ENCODE measurements at regions not wholly inside any gene's neighbourhood (a gene's known extent, or its start where the extent isn't known, plus 50 kb on each side); places are given as distances from the start of the nearest gene placed in this dataset.

DNA sequence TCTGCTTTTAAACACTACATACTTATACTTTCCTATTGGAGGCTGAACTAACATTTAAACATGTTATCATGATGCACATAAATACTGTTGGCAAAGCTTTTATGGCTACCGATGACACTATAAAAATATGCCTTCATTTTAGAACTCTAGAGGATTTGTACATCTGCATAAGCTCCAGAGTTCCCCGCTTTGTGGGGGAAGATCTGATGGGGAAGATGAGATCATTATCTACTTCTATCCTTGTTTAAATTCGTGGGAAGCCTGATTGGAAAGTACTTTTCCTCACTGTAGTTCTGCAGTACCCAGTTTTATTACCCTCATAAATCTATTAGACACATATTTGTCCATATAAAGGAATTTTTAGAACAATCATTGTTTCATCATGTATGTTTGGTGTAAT, 299.6 kb upstream of the ATP2B1 start:
- no peak overlapping the region for H2AFZ ChIP-seq (ENCODE audit: low read depth, low read length)
- no peak overlapping the region for H3K4me2 ChIP-seq (ENCODE audit: low read length)
- no peak overlapping the region for H3K9ac ChIP-seq (ENCODE audit: low read length)
- H4K20me1 ChIP-seq (ENCODE audit: insufficient read depth): no peaks in the 10 kb centered on the region
- no peaks in the 10 kb centered on the region for H3F3A ChIP-seq (ENCODE audit: insufficient read depth, low read length, poor library complexity, severe bottlenecking)
- no peaks in the 10 kb centered on the region for H3K27me3 ChIP-seq (ENCODE audit: insufficient read depth, low read depth, low read length)
- H3K9me2 ChIP-seq (ENCODE audit: insufficient read depth, low read length): no peaks in the 10 kb centered on the region
- TF ChIP-seq RAD21 (conservative IDR thresholded peaks at IDR 0.05): no peak
- TF ChIP-seq EZH2 (IDR thresholded peaks at IDR 0.05; ENCODE audit: borderline replicate concordance, insufficient read depth, low read length, poor library complexity, severe bottlenecking): no peak
- TF ChIP-seq, protein P1, sequence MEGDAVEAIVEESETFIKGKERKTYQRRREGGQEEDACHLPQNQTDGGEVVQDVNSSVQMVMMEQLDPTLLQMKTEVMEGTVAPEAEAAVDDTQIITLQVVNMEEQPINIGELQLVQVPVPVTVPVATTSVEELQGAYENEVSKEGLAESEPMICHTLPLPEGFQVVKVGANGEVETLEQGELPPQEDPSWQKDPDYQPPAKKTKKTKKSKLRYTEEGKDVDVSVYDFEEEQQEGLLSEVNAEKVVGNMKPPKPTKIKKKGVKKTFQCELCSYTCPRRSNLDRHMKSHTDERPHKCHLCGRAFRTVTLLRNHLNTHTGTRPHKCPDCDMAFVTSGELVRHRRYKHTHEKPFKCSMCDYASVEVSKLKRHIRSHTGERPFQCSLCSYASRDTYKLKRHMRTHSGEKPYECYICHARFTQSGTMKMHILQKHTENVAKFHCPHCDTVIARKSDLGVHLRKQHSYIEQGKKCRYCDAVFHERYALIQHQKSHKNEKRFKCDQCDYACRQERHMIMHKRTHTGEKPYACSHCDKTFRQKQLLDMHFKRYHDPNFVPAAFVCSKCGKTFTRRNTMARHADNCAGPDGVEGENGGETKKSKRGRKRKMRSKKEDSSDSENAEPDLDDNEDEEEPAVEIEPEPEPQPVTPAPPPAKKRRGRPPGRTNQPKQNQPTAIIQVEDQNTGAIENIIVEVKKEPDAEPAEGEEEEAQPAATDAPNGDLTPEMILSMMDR (IDR thresholded peaks at IDR 0.05; ENCODE audit: poor library complexity, severe bottlenecking): no peak
- H3K79me2 ChIP-seq (replicated peaks; ENCODE audit: insufficient read depth, low read length): no peaks in the 10 kb centered on the region
- no peak overlapping the region for H3K27ac ChIP-seq (ENCODE audit: low read length)
- no peaks in the 10 kb centered on the region for H3K9me3 ChIP-seq (ENCODE audit: low read length)
- H3K36me3 ChIP-seq (ENCODE audit: insufficient read depth, low read length): no peaks in the 10 kb centered on the region
- no peak overlapping the region for H3K4me3 ChIP-seq (ENCODE audit: low read length)

DNA sequence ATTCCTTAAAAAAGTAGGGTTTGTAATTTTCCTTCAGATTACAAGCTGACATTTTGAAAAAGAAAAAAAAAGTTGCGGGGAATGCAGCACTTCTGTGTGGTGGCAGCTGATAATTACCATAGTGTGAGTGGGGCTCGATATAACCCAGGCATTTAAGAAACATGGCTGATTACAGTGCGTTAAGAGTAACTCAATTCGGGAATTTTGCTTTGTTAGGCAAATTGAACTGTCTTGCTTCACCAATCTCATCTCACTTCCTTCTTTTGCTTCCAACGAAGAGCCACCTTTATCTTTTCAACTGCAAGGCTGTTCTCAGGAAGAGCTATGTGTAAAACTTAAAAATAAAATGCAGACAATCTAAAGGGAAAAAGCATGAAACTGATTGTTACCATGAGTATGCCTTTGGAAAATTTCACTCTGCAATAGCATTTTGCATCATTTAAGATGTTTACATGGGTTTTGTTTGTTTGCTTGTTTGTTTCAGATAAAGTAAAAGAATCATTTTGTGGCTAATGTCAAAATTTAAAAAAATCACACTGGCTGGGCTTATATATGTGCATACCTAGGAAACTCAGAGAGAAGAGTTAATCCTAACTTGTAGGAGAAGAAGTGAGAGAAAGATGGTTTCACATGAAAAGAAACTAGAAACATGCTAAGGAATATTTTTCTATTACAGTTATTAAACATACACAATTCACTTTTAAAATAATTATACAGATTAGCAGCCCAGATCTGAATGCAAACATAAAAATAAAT, 295.9 kb upstream of the ATP2B1 start:
- Histone ChIP-seq H3K27ac (ENCODE audit: low read length) (no peak overlapping the region), H3K9me2 (ENCODE audit: insufficient read depth, low read length) (no peaks in the 10 kb centered on the region), H3K9ac (ENCODE audit: low read length) (no peak overlapping the region), H3K27me3 (ENCODE audit: insufficient read depth, low read depth, low read length) (no peaks in the 10 kb centered on the region), H3K4me3 (ENCODE audit: low read length) (no peak overlapping the region), H4K20me1 (ENCODE audit: insufficient read depth) (no peaks in the 10 kb centered on the region), H3K4me2 (ENCODE audit: low read length) (no peak overlapping the region), H3K36me3 (ENCODE audit: insufficient read depth, low read length) (no peaks in the 10 kb centered on the region), H3F3A (ENCODE audit: insufficient read depth, low read length, poor library complexity, severe bottlenecking) (no peaks in the 10 kb centered on the region), H2AFZ (ENCODE audit: low read depth, low read length) (no peak overlapping the region), H3K9me3 (ENCODE audit: low read length) (no peaks in the 10 kb centered on the region), H3K79me2 (replicated peaks; ENCODE audit: insufficient read depth, low read length) (no peaks in the 10 kb centered on the region)
- TF ChIP-seq EZH2 (IDR thresholded peaks at IDR 0.05; ENCODE audit: borderline replicate concordance, insufficient read depth, low read length, poor library complexity, severe bottlenecking) (no peak), EP300 (conservative IDR thresholded peaks at IDR 0.05; ENCODE audit: poor library complexity, severe bottlenecking) (no peak), POLR2AphosphoS5 (IDR thresholded peaks at IDR 0.05) (no peak), TAF1 (IDR thresholded peaks at IDR 0.05; ENCODE audit: low read depth) (no peak), MXI1 (conservative IDR thresholded peaks at IDR 0.05; ENCODE audit: poor library complexity, severe bottlenecking) (no peak), RAD21 (conservative IDR thresholded peaks at IDR 0.05) (no peak), SMC3 (conservative IDR thresholded peaks at IDR 0.05; ENCODE audit: poor library complexity) (no peak)
- TF ChIP-seq, protein P1 (IDR thresholded peaks at IDR 0.05; ENCODE audit: poor library complexity, severe bottlenecking): no peak
- TF ChIP-seq, protein P2, sequence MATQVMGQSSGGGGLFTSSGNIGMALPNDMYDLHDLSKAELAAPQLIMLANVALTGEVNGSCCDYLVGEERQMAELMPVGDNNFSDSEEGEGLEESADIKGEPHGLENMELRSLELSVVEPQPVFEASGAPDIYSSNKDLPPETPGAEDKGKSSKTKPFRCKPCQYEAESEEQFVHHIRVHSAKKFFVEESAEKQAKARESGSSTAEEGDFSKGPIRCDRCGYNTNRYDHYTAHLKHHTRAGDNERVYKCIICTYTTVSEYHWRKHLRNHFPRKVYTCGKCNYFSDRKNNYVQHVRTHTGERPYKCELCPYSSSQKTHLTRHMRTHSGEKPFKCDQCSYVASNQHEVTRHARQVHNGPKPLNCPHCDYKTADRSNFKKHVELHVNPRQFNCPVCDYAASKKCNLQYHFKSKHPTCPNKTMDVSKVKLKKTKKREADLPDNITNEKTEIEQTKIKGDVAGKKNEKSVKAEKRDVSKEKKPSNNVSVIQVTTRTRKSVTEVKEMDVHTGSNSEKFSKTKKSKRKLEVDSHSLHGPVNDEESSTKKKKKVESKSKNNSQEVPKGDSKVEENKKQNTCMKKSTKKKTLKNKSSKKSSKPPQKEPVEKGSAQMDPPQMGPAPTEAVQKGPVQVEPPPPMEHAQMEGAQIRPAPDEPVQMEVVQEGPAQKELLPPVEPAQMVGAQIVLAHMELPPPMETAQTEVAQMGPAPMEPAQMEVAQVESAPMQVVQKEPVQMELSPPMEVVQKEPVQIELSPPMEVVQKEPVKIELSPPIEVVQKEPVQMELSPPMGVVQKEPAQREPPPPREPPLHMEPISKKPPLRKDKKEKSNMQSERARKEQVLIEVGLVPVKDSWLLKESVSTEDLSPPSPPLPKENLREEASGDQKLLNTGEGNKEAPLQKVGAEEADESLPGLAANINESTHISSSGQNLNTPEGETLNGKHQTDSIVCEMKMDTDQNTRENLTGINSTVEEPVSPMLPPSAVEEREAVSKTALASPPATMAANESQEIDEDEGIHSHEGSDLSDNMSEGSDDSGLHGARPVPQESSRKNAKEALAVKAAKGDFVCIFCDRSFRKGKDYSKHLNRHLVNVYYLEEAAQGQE (IDR thresholded peaks at IDR 0.05; ENCODE audit: borderline replicate concordance): no peak

All from neural cell (in vitro differentiated cells).